NCI-H526 treated with DMSO at 0.1 percent for 48 hours (cell line): ENCODE measurements at regions not wholly inside any gene's neighbourhood (a gene's known extent, or its start where the extent isn't known, plus 50 kb on each side); places are given as distances from the start of the nearest gene placed in this dataset.
"Not testable (repeated sequence)": the region's sequence is repeated elsewhere in the genome, so short reads cannot be mapped to it uniquely, and the experiment has no call there.

Source experiments
- DNase-seq: peaks from one replicate; lab custom pipeline; 2025; lab: John Stamatoyannopoulos, UW

- no peak for DNase-seq
Measured at GRCh38 chr22:48425641-48426040, 1402.0 kb downstream of the BRD1 start.

GRCh38 chr22:48425091-48425506 lies 1402.6 kb downstream of the BRD1 start:
- no peak for DNase-seq

GRCh38 chr22:48424661-48425060 lies 1403.0 kb downstream of the BRD1 start:
- DNase-seq, result no peak

- no peak for DNase-seq
Measured at GRCh38 chr22:48424201-48424627, 1403.5 kb downstream of the BRD1 start.

GRCh38 chr22:48423481-48423911 lies 1404.2 kb downstream of the BRD1 start:
- no peak for DNase-seq

- no peak for DNase-seq
Measured at GRCh38 chr22:48422900-48423480, 1404.7 kb downstream of the BRD1 start.

GRCh38 chr22:48418831-48419230 lies 1408.8 kb downstream of the BRD1 start:
- DNase-seq, result no peak

- DNase-seq, result no peak
Measured at GRCh38 chr22:48417225-48418070, 1410.2 kb downstream of the BRD1 start.

GRCh38 chr22:48416396-48417224 lies 1411.1 kb downstream of the BRD1 start:
- DNase-seq, result no peak

- DNase-seq, result no peak
Measured at GRCh38 chr22:48415520-48415919, 1412.2 kb downstream of the BRD1 start.

- no peak for DNase-seq
Measured at GRCh38 chr22:48414651-48415050, 1413.0 kb downstream of the BRD1 start.

- not testable (repeated sequence) for DNase-seq
Measured at GRCh38 chr22:48412931-48413330, 1414.7 kb downstream of the BRD1 start.

GRCh38 chr22:48410536-48410935 lies 1417.1 kb downstream of the BRD1 start:
- no peak for DNase-seq

- no peak for DNase-seq
Measured at GRCh38 chr22:48407256-48407955, 1420.3 kb downstream of the BRD1 start.

GRCh38 chr22:48406161-48406560 lies 1421.5 kb downstream of the BRD1 start:
- no peak for DNase-seq

- DNase-seq, result no peak
Measured at GRCh38 chr22:48405741-48406140, 1421.9 kb downstream of the BRD1 start.

GRCh38 chr22:48404801-48405447 lies 1422.7 kb downstream of the BRD1 start:
- DNase-seq, result no peak

- no peak for DNase-seq
Measured at GRCh38 chr22:48403521-48404403, 1423.9 kb downstream of the BRD1 start.

GRCh38 chr22:48402591-48403031 lies 1425.1 kb downstream of the BRD1 start:
- no peak for DNase-seq

GRCh38 chr22:48401523-48401922 lies 1426.2 kb downstream of the BRD1 start:
- not testable (repeated sequence) for DNase-seq
